VCaP (cell line): ENCODE measurements at regions not wholly inside any gene's neighbourhood (a gene's known extent, or its start where the extent isn't known, plus 50 kb on each side); places are given as distances from the start of the nearest gene placed in this dataset.

Experiments used
- H3K27ac ChIP-seq: fragments of 450-650 bp; 2 replicates; pipeline ENCODE4 v1.5.1; 2017
- CTCF ChIP-seq: fragments of 450-650 bp; conservative IDR thresholded peaks from 2 replicates; pipeline ENCODE4 v1.5.1; 2017; ENCODE audit warnings: mild to moderate bottlenecking, moderate library complexity

- TF ChIP-seq CTCF = no peak
- H3K27ac ChIP-seq = no peak overlapping the region
Observed at GRCh38 chr21:27562303-27562702, 595.4 kb upstream of the ADAMTS5 start.

GRCh38 chr21:27561116-27561515, 594.2 kb upstream of the ADAMTS5 start:
- no peak for TF ChIP-seq CTCF

GRCh38 chr21:27557356-27557755, 590.5 kb upstream of the ADAMTS5 start:
- H3K27ac ChIP-seq = peak overlapping the region; percentile 32
- no peak for TF ChIP-seq CTCF

More at GRCh38 chr21:27561116-27561515, 594.2 kb upstream of the ADAMTS5 start:
- H3K27ac ChIP-seq = no peak overlapping the region

GRCh38 chr21:27555996-27556395, 589.1 kb upstream of the ADAMTS5 start:
- TF ChIP-seq CTCF = no peak
- no peak overlapping the region for H3K27ac ChIP-seq

GRCh38 chr21:27550287-27550686, 583.4 kb upstream of the ADAMTS5 start:
- peak overlapping the region; percentile 47 for H3K27ac ChIP-seq
- no peak for TF ChIP-seq CTCF

- no peak for TF ChIP-seq CTCF
Observed at GRCh38 chr21:27548486-27548885, 581.6 kb upstream of the ADAMTS5 start.

GRCh38 chr21:27545754-27546349, 579.0 kb upstream of the ADAMTS5 start:
- H3K27ac ChIP-seq = 0 out of 2 replicates have a peak overlapping the region, but pooled peaks have one; percentile 0
- no peak for TF ChIP-seq CTCF

More at GRCh38 chr21:27548486-27548885, 581.6 kb upstream of the ADAMTS5 start:
- peak overlapping the region; percentile 47 for H3K27ac ChIP-seq

- H3K27ac ChIP-seq = peak overlapping the region; percentile 4; the same call in 1 of the 2 replicates
Observed at GRCh38 chr21:27542126-27542525, 575.2 kb upstream of the ADAMTS5 start.
